Dermis blood vessel endothelial cell (primary cell): ENCODE measurements at regions not wholly inside any gene's neighbourhood (a gene's known extent, or its start where the extent isn't known, plus 50 kb on each side); places are given as distances from the start of the nearest gene placed in this dataset.
"Not testable (repeated sequence)": the region's sequence is repeated elsewhere in the genome, so short reads cannot be mapped to it uniquely, and the experiment has no call there.

Experiments used
- DNase-seq: peaks from one replicate; pipeline ENCODE4 v3.0.0; 2010

GRCh38 chr6:168192901-168193815 is 114.1 kb upstream of the FRMD1 start:
- DNase-seq, result no peak

DNA sequence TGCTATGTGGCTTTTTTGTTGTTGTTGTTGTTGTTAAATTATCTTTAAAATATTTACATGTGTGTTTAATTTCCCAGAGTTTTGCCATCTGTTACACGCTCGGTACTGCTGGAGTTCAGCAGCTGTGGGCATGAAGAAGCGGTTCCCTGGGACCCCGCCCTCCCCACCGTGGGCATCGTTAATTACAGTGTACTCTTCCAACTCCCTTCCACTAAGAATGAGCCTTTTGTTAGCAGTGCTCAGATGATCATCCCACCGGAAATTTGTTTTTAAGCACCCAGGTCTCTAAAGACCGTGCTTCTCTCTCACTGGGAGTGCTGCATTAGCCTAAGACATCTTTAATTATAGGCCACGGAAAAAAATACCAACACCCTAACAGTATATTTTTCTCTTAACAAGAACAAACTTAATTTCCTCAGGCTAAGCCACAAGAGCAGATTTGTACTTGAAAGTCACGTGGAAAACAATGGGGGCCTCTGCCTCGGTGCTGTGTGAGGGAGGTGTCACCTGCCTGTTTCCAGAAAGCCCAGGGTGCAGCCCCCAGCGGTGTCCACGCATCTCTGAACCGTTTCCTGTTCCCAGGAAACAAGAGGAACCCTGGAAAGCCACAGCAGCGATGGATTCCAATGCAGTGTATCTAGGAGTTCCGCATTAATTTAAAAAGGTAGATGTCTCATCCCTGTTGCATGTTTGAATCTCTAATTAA is 113.3 kb upstream of the FRMD1 start:
- DNase-seq, result no peak

DNA sequence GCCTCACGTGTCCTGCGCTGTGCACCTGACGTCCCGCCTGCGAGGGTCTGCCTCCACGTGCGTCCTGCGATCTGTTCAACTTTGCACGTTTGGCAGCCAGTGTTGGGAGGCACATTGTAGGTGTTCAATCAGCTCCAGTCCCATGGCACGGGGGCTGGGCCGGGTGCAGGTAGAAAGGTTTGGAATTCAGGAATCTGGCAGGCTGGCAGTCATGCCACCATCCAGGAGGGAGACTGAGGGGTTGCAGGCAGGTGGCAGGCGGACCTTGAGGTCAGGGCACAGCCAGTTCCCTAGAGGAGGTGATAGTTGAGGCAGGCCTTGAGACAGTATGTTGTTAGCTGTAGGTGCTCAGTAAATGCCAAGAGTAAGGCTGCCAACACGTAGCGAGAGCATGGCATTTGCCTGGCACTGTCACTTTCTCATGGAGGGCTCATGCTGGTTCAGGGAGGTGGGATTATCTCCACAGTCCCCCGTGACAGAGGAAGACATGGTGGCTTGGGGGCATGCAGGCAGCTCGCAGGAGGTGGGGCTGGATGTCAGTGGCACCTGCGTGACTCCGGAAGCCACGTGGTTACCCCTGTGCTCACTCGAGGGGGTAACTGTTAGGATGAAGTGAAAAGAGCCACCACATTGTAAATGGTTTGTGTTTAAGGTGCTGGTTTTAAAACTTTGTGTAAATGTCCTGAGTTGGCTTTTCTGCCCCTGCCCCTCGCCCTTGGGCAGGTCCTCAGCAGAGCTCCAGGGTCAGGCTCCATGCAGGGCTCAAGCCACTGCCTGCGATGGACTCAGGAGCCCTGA is 111.8 kb upstream of the FRMD1 start:
- no peak for DNase-seq

GRCh38 chr6:168190014-168190405 is 111.0 kb upstream of the FRMD1 start:
- DNase-seq, result no peak

DNA sequence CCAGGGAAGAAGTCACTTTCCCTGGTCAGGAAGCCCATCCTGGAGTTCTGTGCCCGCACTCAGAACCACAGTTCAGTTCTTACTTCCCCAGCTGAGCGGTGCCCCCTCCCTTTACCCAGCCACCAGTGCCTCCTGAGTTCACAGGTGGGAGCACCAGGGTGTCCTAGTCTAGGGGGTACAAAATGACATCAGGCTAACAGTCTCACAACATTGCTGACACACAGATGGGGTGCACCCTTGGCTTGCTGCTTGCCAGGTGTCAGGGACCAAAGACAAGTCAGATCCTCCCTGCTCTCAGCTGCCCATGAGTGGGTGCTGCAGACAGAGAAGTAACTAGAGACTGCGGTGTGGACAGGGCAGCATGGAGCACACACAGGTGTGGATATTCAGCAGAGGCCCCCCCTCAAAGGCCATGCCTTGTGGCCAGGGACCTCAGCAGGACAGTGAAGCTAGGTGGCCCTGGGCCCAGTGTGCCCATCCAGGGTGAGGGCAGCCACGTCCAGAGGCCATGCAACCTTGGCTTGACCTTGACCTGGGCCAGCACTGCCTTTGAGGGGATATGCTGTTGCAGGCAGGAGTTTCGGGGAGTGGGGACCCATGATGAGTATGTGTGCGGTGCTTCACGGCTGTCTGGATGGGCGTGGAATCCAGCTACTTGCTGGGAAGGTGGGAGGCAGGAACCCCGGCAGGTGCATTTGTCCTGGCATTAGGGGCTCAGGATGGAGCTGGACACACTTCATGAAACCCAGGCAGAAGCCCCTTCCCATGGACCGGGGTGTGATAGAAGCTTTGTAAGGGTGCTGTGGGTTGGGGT is 110.4 kb upstream of the FRMD1 start:
- DNase-seq, result no peak

- DNase-seq, result no peak
Observed at GRCh38 chr6:168188369-168189199, 109.6 kb upstream of the FRMD1 start.

DNA sequence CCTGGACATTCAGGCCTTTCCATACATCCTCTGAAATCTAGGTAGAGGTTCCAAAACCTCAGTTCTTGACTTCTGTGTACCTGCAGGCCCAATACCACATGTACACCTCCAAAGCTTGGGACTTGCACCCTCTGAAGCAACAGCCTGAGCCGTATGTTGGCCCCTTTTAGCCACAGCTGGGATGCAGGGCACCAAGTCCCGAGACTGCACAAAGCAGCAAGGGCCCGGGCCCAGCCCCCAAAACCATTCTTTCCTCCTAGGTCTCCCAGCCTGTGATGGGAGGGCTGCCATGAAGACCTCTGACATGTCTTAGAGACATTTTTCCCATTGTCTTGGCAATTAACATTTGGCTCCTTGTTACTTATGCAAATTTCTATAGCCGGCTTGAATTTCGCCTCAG is 107.4 kb upstream of the FRMD1 start:
- DNase-seq, result no peak

GRCh38 chr6:168186018-168186417 is 107.0 kb upstream of the FRMD1 start:
- DNase-seq, result not testable (repeated sequence)

DNA sequence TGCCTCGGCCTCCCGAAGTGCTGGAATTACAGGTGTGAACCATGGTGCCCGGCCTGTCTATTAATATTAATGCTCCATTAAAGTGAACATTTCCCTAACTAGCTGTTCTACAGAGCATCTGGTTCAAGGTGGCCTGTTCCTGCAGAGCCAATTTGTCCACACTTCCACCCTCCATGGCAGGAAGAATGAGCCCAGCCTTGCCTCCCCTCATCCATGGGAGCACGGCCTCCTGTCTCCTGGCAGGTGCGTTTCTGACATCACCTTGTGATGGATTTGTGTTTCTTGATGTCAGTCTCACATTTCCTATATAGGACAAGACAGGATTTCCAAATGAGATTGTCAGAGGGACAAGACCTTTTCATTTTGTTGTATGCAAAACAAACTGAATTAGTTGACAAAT is 105.7 kb upstream of the FRMD1 start:
- no peak for DNase-seq

- DNase-seq, result no peak
Observed at GRCh38 chr6:168183613-168183970, 104.6 kb upstream of the FRMD1 start.

DNA sequence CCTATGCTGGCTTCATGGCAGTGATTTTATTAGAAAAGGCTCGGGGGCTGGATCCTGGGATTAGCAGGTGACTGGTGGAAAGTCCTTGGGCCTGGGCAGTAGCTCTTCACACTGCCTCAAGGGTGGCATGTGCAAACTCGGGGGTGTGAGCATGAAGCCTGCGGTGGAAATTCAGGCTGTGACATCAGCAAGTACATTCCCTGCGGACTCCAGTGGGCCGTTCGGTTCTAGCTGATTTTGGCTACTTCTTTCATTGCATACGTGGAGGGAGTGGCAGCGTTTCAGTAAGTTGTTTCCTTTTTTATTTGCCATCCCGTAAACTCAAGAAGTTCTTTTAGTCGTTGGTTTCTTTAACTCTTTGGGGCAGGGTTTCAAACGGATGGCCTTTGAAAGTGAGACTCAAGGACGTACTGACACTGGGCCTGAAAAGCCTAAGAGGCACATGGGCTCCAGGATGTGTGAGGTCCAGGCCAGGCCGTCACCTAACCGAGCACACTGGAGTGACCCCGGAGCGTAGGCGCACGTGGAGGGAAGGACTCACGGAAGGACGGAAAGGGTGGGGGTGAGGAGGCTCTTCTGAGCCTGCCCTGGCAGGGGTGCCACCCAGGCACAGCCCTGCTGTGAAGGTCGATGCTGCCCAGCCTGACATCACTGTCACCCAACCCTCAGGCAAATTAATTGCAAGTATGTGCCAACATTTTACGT is 104.0 kb upstream of the FRMD1 start:
- no peak for DNase-seq

- no peak for DNase-seq
Observed at GRCh38 chr6:168182366-168182765, 103.4 kb upstream of the FRMD1 start.

- DNase-seq, result no peak
Observed at GRCh38 chr6:168181876-168182275, 102.9 kb upstream of the FRMD1 start.

DNA sequence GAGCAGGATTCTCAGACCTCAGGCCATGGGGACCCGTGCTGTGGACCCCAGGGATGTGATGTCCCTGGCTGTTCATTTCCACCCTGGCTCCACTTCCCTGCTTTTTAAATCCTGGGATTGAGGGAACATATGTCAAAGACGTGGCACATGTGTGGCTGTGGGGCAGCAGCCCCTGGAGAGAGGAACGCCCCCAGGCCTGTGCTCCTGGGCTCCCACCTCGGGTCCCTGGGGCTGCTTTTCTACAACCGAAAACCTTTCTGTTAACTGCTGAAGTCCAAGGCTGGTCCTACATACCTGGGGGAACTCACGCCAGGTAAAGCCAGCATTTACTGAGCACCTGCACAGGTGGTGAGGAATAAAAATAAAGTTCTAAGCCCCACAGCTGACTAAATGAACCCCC is 102.3 kb upstream of the FRMD1 start:
- no peak for DNase-seq

GRCh38 chr6:168180548-168181011 is 101.6 kb upstream of the FRMD1 start:
- DNase-seq, result no peak

GRCh38 chr6:168179702-168180382 is 100.8 kb upstream of the FRMD1 start:
- DNase-seq, result no peak

DNA sequence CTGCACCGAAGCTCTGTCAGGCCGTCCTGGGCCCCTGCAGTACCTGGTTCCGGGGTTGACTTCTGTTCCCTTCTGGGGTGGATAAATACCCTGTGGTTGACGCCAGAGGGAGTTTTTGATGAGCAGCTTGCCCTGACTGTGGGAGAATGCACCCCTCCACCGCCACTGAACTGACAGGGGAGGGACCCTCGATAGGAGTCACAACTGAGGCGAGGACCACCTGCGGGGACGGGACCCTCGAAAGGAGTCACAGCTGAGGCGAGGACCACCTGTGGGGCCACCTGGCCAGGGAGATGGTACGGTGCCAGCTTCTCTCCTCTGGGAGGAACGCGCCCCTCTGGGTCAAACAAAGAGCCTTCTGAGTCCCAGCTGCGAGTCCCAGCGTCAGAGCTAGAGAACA is 100.1 kb upstream of the FRMD1 start:
- no peak for DNase-seq

DNA sequence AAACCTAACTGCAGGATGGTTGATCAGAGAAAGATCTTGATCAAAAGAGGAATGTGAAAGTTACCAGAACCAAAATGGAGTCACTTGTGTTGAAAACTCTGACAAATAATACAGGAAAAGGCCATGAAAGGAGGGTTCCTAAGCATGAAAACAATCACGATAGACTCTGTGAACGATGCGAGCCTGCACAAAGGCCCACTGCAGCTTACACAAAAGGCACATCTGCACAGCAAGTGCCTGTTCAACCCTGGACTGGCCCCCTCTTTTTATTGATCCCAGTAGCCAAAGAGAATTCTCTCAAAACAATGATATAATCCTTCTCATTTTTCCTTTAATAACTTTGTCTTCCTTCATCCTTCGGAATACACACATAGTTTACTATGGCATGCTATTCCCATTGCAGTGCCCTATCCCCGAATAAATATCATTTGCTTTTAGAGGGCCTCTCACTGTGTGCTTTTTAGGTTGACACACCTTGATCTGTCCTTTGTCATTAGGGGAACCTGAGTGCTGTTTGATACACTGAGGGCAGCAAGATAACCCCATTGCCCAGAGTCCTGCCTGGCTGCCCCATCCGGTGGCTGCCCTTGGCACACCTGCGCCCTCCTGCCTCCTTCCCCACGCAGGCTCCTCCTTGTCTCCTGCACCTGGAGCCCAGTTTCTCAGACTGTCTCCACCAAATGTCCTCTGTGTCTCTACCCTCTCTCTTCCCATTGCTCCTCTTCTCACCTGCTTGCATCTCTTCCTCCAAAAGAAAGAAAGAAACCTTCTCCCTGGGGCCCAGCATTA is 98.3 kb upstream of the FRMD1 start:
- DNase-seq, result no peak

- DNase-seq, result no peak
Observed at GRCh38 chr6:168171673-168172353, 92.8 kb upstream of the FRMD1 start.
